ENCODE measurements at regions not wholly inside any gene's neighbourhood (a gene's known extent, or its start where the extent isn't known, plus 50 kb on each side); places are given as distances from the start of the nearest gene placed in this dataset.

DNA sequence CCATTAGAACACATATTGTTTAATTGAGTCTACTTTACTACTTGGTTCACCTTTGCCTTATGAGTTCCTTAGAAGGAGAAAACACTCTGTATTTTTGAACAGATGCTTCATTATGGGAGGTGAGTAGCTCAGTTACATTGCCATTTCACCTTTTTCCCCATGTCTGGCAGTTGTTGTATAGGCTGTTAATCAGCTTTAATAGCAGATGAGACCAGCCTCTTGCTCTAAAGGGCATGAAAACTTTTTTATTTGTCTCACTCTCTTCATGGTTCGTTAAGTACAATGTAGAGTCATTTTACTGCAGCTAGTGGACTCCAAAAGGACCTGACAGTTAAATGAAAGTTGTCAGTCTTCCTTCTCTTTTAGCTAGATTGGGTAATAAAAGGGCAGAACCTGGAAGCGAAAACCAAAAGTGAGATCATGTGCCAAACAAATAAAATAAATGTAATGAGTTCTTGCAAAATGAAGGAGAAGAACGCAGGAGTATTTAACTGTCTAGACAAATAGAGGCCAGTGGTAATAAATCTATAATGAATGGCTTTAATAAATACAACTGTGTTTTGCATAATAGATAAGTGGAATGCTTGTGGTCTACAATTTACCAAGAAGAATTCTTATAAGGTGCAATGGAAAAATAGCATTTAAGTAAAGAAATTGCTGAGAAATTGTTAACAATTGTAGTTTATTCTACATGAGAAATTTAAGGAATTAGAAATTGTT is 180.0 kb upstream of the NEGR1 start:
- Histone ChIP-seq H3K27me3 (ENCODE audit: control insufficient read depth in 2 of 2, insufficient read depth in 2 of 2, low read length in 2 of 2) (no peaks in the 10 kb centered on the region), H2AFZ (ENCODE audit: insufficient read depth, low read depth, low read length, poor library complexity, severe bottlenecking) (no peak overlapping the region), H3K36me3 (replicated peaks in 1 of 2; ENCODE audit: control insufficient read depth in 1 of 2, insufficient read depth in 2 of 2, low read length in 2 of 2) (no peaks in the 10 kb centered on the region), H3K9me3 (replicated peaks in 1 of 2; ENCODE audit: control insufficient read depth in 1 of 2, insufficient read depth in 1 of 2, low read length in 2 of 2) (no peaks in the 10 kb centered on the region), H4K20me1 (ENCODE audit: insufficient read depth, low read length) (no peaks in the 10 kb centered on the region), H3K4me1 (ENCODE audit: control insufficient read depth in 1 of 2, insufficient read depth in 2 of 2, low read length in 2 of 2) (no peaks in the 10 kb centered on the region), H3K9ac (ENCODE audit: insufficient read depth, low read length, poor library complexity, severe bottlenecking) (no peak overlapping the region), H3K27ac (ENCODE audit: low read depth in 1 of 2, low read length in 2 of 2) (no peak overlapping the region), H3K4me3 (replicated peaks in 1 of 3; ENCODE audit: low read depth in 2 of 3, low read length in 3 of 3) (no peak overlapping the region), H3K4me2 (replicated peaks; ENCODE audit: extremely low read depth, low read length, poor library complexity, severe bottlenecking) (no peak overlapping the region), H3K79me2 (ENCODE audit: insufficient read depth, low read length) (no peaks in the 10 kb centered on the region)
- intact Hi-C loops (cut with micrococcal nuclease) = no loop called here
- Mint-ChIP-seq H3K9me3 (peaks cover 0 to 9% (median 3%) of the 10 kb centered on the region in 7 donors), H3K4me1 (no peaks in the 10 kb centered on the region), H3K4me3 (no peak overlapping the region), H3K27me3 (ENCODE audit: low read depth in 3 of 3) (no peaks in the 10 kb centered on the region), H3K36me3 (no peaks in the 10 kb centered on the region), H3K27ac (no peak overlapping the region)
- TF ChIP-seq, protein P1, sequence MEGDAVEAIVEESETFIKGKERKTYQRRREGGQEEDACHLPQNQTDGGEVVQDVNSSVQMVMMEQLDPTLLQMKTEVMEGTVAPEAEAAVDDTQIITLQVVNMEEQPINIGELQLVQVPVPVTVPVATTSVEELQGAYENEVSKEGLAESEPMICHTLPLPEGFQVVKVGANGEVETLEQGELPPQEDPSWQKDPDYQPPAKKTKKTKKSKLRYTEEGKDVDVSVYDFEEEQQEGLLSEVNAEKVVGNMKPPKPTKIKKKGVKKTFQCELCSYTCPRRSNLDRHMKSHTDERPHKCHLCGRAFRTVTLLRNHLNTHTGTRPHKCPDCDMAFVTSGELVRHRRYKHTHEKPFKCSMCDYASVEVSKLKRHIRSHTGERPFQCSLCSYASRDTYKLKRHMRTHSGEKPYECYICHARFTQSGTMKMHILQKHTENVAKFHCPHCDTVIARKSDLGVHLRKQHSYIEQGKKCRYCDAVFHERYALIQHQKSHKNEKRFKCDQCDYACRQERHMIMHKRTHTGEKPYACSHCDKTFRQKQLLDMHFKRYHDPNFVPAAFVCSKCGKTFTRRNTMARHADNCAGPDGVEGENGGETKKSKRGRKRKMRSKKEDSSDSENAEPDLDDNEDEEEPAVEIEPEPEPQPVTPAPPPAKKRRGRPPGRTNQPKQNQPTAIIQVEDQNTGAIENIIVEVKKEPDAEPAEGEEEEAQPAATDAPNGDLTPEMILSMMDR (IDR thresholded peaks at IDR 0.05) = no peak
- DNase-seq = no peak
- 100% methylated on average over 1 of the region's 3 CpGs for WGBS (ENCODE audit: insufficient coverage)

DNA sequence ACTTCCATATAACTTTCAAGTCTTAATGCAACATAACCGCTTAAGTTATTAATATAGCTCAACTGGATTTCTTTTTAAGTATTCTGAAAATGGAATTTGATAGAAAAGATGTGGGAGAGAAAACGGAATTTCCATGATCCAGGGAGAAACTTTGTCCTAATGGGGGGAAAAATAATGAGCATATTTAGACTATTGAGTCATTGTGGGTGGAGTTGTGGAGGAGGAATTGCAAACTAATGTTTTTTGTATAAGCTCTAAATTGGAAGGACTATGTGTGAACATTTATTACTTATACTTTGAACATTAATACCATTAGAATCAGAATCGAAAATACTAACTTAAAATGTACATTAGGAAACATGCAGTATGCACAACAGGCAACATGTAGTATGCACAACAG is 159.9 kb upstream of the NEGR1 start:
- Mint-ChIP-seq H3K4me3 (no peak overlapping the region), H3K4me1 (no peaks in the 10 kb centered on the region), H3K27me3 (ENCODE audit: low read depth in 3 of 3) (no peaks in the 10 kb centered on the region), H3K27ac (no peak overlapping the region), H3K36me3 (no peaks in the 10 kb centered on the region), H3K9me3 (peaks cover 0 to 11% (median 7%) of the 10 kb centered on the region in 7 donors)
- Histone ChIP-seq H3K9me3 (replicated peaks in 1 of 2; ENCODE audit: control insufficient read depth in 1 of 2, insufficient read depth in 1 of 2, low read length in 2 of 2) (peaks cover 0 to 4% of the 10 kb centered on the region in 2 donors), H3K4me3 (replicated peaks in 1 of 3; ENCODE audit: low read depth in 2 of 3, low read length in 3 of 3) (no peak overlapping the region), H3K4me2 (replicated peaks; ENCODE audit: extremely low read depth, low read length, poor library complexity, severe bottlenecking) (no peak overlapping the region), H2AFZ (ENCODE audit: insufficient read depth, low read depth, low read length, poor library complexity, severe bottlenecking) (no peak overlapping the region), H3K4me1 (ENCODE audit: control insufficient read depth in 1 of 2, insufficient read depth in 2 of 2, low read length in 2 of 2) (no peaks in the 10 kb centered on the region), H3K36me3 (replicated peaks in 1 of 2; ENCODE audit: control insufficient read depth in 1 of 2, insufficient read depth in 2 of 2, low read length in 2 of 2) (no peaks in the 10 kb centered on the region), H3K79me2 (ENCODE audit: insufficient read depth, low read length) (no peaks in the 10 kb centered on the region), H4K20me1 (ENCODE audit: insufficient read depth, low read length) (no peaks in the 10 kb centered on the region), H3K27me3 (ENCODE audit: control insufficient read depth in 2 of 2, insufficient read depth in 2 of 2, low read length in 2 of 2) (no peaks in the 10 kb centered on the region), H3K9ac (ENCODE audit: insufficient read depth, low read length, poor library complexity, severe bottlenecking) (no peak overlapping the region), H3K27ac (ENCODE audit: low read depth in 1 of 2, low read length in 2 of 2) (no peak overlapping the region)
- 83% methylated on average over 1 of the region's 3 CpGs for WGBS (ENCODE audit: insufficient coverage)
- intact Hi-C loops (cut with micrococcal nuclease) = no loop called here
- no peak for DNase-seq
- TF ChIP-seq, protein P1 (IDR thresholded peaks at IDR 0.05) = no peak
